ENCODE measurements at regions not wholly inside any gene's neighbourhood (a gene's known extent, or its start where the extent isn't known, plus 50 kb on each side); places are given as distances from the start of the nearest gene placed in this dataset.
"Not testable (repeated sequence)": the region's sequence is repeated elsewhere in the genome, so short reads cannot be mapped to it uniquely, and the experiment has no call there.

- H3K4me3 Mint-ChIP-seq (ENCODE audit: unreplicated experiment); H3K4me1 Mint-ChIP-seq (ENCODE audit: low read depth, unreplicated experiment); H3K27ac Mint-ChIP-seq (ENCODE audit: unreplicated experiment); DNase-seq; H3K9me3 Mint-ChIP-seq (ENCODE audit: unreplicated experiment); H3K27me3 Mint-ChIP-seq (ENCODE audit: unreplicated experiment); H3K36me3 Mint-ChIP-seq (ENCODE audit: unreplicated experiment): not testable (repeated sequence)
These were observed 227.0 kb downstream of the BCL2L11 start for GRCh38 chr2:111347695-111348094.

DNA sequence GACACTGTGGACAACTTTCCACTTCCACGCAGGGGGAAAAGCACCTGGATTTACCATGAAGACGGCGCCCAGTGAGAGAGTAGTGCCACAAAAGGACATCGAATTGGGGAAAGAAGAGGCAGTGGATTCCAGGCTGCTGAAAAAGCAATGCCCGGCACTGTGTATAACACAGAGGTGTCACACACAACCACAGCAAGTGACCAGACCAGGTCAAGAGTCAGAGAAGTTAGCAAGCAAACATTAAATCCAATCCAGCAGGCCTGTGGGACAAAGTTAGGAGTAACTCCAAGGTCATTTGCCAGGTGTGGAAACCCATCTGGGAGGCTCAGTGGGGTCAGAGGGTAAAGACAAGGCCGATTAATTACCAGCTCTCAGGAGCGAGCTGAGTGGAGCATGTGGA lies 227.6 kb downstream of the BCL2L11 start:
- not testable (repeated sequence) for DNase-seq; H3K9me3 Mint-ChIP-seq (ENCODE audit: unreplicated experiment); H3K4me3 Mint-ChIP-seq (ENCODE audit: unreplicated experiment); H3K27me3 Mint-ChIP-seq (ENCODE audit: unreplicated experiment); H3K36me3 Mint-ChIP-seq (ENCODE audit: unreplicated experiment); H3K27ac Mint-ChIP-seq (ENCODE audit: unreplicated experiment); H3K4me1 Mint-ChIP-seq (ENCODE audit: low read depth, unreplicated experiment)

DNA sequence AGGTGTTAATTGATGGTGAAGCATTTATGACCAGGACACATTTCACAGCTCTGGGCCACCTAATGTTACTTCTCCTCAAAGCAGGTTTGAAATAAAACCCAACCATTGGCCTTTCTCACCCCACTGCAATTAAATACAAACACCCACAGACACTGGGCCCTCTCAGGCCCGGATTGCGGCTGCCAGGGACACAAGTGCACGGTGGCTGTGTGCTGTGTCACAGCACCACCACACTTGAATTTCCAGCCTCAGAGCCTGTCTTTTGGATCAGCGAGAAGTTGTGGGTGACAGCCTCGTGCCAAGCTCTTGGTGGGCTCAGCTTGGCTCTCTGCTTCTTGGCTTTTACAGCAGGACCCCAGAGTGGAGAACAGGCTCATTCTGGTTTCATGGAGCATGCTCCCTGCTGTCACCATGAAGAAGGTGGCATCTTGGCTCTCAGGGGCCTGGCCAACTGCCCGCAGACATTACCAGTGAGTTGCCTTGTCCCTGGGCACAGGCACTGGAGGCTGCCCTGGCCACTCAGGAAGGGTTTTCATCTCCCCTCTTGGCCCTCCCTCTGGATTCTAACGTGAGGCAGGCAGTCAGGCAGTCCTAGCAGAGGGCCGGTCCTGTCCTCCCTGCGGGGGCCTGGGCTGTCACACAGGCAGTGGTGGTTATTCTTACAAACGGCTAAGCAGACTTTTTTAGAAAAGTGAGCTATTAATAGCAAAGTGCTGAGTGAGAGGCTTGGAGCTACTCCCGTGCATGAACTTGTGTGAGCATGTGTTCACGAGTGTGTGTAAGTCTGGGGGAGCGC lies 234.5 kb downstream of the BCL2L11 start:
- DNase-seq; H3K27me3 Mint-ChIP-seq (ENCODE audit: unreplicated experiment); H3K4me1 Mint-ChIP-seq (ENCODE audit: low read depth, unreplicated experiment): not testable (repeated sequence)

DNA sequence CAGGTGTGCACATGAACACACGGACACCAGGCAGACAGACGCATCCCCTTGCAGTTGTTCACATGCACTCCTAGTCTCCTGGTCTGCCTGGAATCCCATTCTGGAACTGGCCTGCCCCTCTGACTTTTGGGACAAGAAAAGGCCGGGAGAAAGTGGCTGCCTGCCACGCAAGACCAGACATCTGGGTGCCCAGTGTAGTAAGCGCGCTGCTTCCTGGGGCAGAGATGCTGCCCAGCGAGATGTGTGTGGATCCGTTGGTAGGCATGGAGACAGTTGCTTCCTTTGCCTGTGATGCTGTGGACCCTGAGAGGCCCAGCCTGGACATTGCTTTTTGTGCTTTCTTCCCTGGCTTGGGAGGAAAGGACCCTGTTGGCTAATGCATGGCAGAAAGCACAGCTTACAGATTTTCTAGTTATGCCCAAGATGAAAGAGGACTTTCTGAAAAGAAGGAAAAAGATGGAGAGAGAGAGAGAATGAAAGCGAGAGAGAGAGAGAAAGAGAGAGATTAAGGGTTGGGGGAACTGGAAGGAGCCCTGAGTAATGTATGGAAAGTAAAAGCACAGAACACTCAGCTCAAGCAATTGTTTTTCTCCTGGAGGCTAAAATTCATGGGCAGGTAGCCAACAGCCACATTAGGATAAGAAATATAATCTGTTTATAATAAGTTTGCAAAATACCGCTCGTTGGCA lies 235.3 kb downstream of the BCL2L11 start:
- not testable (repeated sequence) for H3K9me3 Mint-ChIP-seq (ENCODE audit: unreplicated experiment); H3K36me3 Mint-ChIP-seq (ENCODE audit: unreplicated experiment); H3K27me3 Mint-ChIP-seq (ENCODE audit: unreplicated experiment); H3K4me1 Mint-ChIP-seq (ENCODE audit: low read depth, unreplicated experiment); DNase-seq; H3K27ac Mint-ChIP-seq (ENCODE audit: unreplicated experiment); H3K4me3 Mint-ChIP-seq (ENCODE audit: unreplicated experiment)

More for the DNA sequence above, 234.5 kb downstream of the BCL2L11 start:
- H3K9me3 Mint-ChIP-seq (ENCODE audit: unreplicated experiment); H3K36me3 Mint-ChIP-seq (ENCODE audit: unreplicated experiment); H3K27ac Mint-ChIP-seq (ENCODE audit: unreplicated experiment); H3K4me3 Mint-ChIP-seq (ENCODE audit: unreplicated experiment): not testable (repeated sequence)

DNA sequence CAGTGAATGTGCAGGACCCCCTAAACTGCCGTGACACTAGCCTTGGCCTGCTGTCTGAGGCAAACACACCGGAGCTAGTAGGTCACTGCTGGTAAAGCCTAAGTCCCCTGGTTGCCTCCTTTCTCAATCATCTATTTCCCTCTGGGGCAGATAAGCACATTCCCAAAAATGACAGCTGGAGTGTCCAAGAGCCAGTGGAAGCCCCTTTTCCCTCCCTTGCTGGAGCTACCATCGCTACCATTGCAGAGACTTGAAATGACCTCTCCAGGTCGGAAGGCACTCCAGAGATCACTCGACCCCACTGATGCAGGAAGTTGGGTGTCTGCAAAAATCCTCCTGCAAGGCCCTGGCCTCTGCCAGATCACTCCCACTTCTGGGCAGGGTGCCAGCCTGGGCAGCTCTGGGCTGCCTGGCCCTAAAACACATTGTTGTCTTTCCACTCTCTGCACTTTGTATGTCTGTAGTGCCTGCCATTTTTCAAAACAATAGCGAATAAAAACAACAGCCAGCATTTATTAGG lies 235.9 kb downstream of the BCL2L11 start:
- not testable (repeated sequence) for H3K27me3 Mint-ChIP-seq (ENCODE audit: unreplicated experiment); H3K9me3 Mint-ChIP-seq (ENCODE audit: unreplicated experiment); DNase-seq; H3K4me3 Mint-ChIP-seq (ENCODE audit: unreplicated experiment); H3K4me1 Mint-ChIP-seq (ENCODE audit: low read depth, unreplicated experiment); H3K27ac Mint-ChIP-seq (ENCODE audit: unreplicated experiment); H3K36me3 Mint-ChIP-seq (ENCODE audit: unreplicated experiment)

DNA sequence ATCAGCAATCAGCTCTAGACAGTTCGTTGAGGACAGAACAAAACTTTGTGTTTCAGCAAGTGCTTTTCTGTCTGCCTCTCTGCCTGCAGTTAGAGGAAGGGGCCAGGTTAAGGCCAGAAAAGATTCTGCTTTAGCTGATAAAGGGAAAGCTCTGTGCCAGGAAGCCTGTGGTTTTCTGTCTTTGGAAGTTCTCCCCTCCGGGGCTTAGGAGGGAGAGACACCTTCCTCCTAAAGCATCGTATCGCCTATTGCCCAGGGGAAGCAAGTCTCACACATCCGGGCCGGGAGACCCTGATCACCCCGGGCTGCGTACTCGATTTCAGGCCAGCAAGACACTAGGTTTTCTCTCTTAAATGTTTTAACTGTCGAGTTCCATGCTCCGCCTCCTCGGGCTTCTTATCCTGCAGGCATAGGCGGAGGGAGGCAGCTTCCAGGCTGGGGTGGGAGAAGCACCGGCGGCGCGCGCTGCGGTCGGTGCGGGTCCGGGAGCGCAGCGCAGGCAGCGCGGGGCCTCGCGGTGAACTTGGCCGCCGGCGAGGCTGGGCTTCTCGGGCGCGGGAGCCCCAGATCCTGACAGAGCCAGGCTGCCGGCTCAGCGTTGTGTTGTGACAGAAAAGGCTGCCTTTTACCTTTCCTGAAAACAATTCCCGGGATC lies 245.4 kb downstream of the BCL2L11 start:
- H3K27ac Mint-ChIP-seq (ENCODE audit: unreplicated experiment); H3K4me1 Mint-ChIP-seq (ENCODE audit: low read depth, unreplicated experiment); H3K9me3 Mint-ChIP-seq (ENCODE audit: unreplicated experiment); H3K36me3 Mint-ChIP-seq (ENCODE audit: unreplicated experiment); H3K4me3 Mint-ChIP-seq (ENCODE audit: unreplicated experiment); H3K27me3 Mint-ChIP-seq (ENCODE audit: unreplicated experiment): not testable (repeated sequence)
- peak; percentile 45 for DNase-seq

DNA sequence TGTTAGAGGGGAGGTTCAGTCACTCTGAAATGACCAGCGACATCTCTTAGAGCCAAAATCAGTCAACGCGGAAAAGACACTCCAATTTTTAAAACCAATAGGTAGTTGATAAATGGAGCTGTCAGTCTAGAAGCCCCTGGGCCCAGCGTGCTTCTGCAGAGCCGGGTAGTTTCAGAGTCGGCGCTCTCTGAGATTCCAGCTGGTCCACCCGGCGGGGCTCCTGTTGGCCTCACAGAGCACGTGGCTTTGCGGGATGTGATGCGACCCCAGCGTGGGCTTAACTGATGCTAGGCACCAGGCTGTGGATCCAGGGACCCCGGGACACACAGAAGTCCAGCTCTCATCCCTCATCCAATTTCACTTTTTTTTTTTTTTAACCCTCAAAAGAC lies 245.9 kb downstream of the BCL2L11 start:
- not testable (repeated sequence) for H3K27me3 Mint-ChIP-seq (ENCODE audit: unreplicated experiment); H3K9me3 Mint-ChIP-seq (ENCODE audit: unreplicated experiment)
- H3K4me3 Mint-ChIP-seq (ENCODE audit: unreplicated experiment): peak overlapping the region; percentile 43

DNA sequence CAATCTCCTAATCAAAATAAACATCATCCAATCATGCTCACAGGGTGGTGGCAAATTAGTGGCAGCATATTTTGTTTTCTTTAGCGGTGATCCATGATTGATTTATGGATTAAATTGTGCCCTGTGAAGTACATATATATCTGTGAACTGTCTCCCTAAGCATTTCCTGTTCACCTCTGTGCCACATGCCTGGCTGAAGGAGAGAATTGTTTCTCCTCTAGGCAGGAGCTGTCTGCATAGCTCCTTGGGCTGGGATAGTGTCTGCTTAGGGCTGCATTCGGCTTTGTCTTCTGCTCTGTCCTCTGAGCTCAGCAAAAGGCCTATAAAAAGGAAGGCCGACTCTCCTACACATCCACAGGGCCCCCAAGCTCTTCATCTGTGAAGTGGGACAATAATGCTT lies 246.4 kb downstream of the BCL2L11 start:
- H3K9me3 Mint-ChIP-seq (ENCODE audit: unreplicated experiment); H3K27me3 Mint-ChIP-seq (ENCODE audit: unreplicated experiment); DNase-seq; H3K27ac Mint-ChIP-seq (ENCODE audit: unreplicated experiment); H3K36me3 Mint-ChIP-seq (ENCODE audit: unreplicated experiment); H3K4me1 Mint-ChIP-seq (ENCODE audit: low read depth, unreplicated experiment): not testable (repeated sequence)
- peak overlapping the region; percentile 43 for H3K4me3 Mint-ChIP-seq (ENCODE audit: unreplicated experiment)

More for the DNA sequence above, 245.9 kb downstream of the BCL2L11 start:
- not testable (repeated sequence) for H3K4me1 Mint-ChIP-seq (ENCODE audit: low read depth, unreplicated experiment); DNase-seq; H3K36me3 Mint-ChIP-seq (ENCODE audit: unreplicated experiment); H3K27ac Mint-ChIP-seq (ENCODE audit: unreplicated experiment)

GRCh38 chr2:111367871-111368270 lies 247.2 kb downstream of the BCL2L11 start:
- not testable (repeated sequence) for H3K4me3 Mint-ChIP-seq (ENCODE audit: unreplicated experiment); H3K36me3 Mint-ChIP-seq (ENCODE audit: unreplicated experiment); DNase-seq; H3K4me1 Mint-ChIP-seq (ENCODE audit: low read depth, unreplicated experiment); H3K9me3 Mint-ChIP-seq (ENCODE audit: unreplicated experiment); H3K27me3 Mint-ChIP-seq (ENCODE audit: unreplicated experiment); H3K27ac Mint-ChIP-seq (ENCODE audit: unreplicated experiment)

GRCh38 chr2:111368288-111368687 lies 247.6 kb downstream of the BCL2L11 start:
- H3K9me3 Mint-ChIP-seq (ENCODE audit: unreplicated experiment); DNase-seq; H3K4me1 Mint-ChIP-seq (ENCODE audit: low read depth, unreplicated experiment); H3K27me3 Mint-ChIP-seq (ENCODE audit: unreplicated experiment); H3K27ac Mint-ChIP-seq (ENCODE audit: unreplicated experiment); H3K4me3 Mint-ChIP-seq (ENCODE audit: unreplicated experiment); H3K36me3 Mint-ChIP-seq (ENCODE audit: unreplicated experiment): not testable (repeated sequence)

GRCh38 chr2:111373060-111373459 lies 252.3 kb downstream of the BCL2L11 start:
- not testable (repeated sequence) for H3K36me3 Mint-ChIP-seq (ENCODE audit: unreplicated experiment); H3K27me3 Mint-ChIP-seq (ENCODE audit: unreplicated experiment); H3K4me1 Mint-ChIP-seq (ENCODE audit: low read depth, unreplicated experiment); DNase-seq; H3K4me3 Mint-ChIP-seq (ENCODE audit: unreplicated experiment); H3K27ac Mint-ChIP-seq (ENCODE audit: unreplicated experiment); H3K9me3 Mint-ChIP-seq (ENCODE audit: unreplicated experiment)

GRCh38 chr2:111373989-111374388 lies 253.3 kb downstream of the BCL2L11 start:
- H3K27ac Mint-ChIP-seq (ENCODE audit: unreplicated experiment); H3K4me1 Mint-ChIP-seq (ENCODE audit: low read depth, unreplicated experiment); DNase-seq; H3K9me3 Mint-ChIP-seq (ENCODE audit: unreplicated experiment); H3K27me3 Mint-ChIP-seq (ENCODE audit: unreplicated experiment); H3K4me3 Mint-ChIP-seq (ENCODE audit: unreplicated experiment); H3K36me3 Mint-ChIP-seq (ENCODE audit: unreplicated experiment): not testable (repeated sequence)

All from glutamatergic neuron (in vitro differentiated cells).